ENCODE measurements at regions not wholly inside any gene's neighbourhood (a gene's known extent, or its start where the extent isn't known, plus 50 kb on each side); places are given as distances from the start of the nearest gene placed in this dataset.

- Histone ChIP-seq H4K20me1 (ENCODE audit: low read length) (no peaks in the 10 kb centered on the region), H3K27me3 (ENCODE audit: low read length) (no peaks in the 10 kb centered on the region), H3K9ac (ENCODE audit: low read length) (no peak overlapping the region), H3K9me2 (replicated peaks; ENCODE audit: low read length) (no peaks in the 10 kb centered on the region), H3K4me1 (ENCODE audit: insufficient read depth, low read length) (no peaks in the 10 kb centered on the region), H2AFZ (ENCODE audit: low read length) (no peak overlapping the region), H3K36me3 (ENCODE audit: low read depth, low read length) (no peaks in the 10 kb centered on the region), H3K79me2 (ENCODE audit: low read length) (no peaks in the 10 kb centered on the region), H3K4me3 (ENCODE audit: low read length) (no peak overlapping the region), H3K9me3 (ENCODE audit: low read length) (no peaks in the 10 kb centered on the region), H3K4me2 (ENCODE audit: low read length) (no peak overlapping the region), H3K27ac (ENCODE audit: low read length) (no peak overlapping the region), H3F3A (ENCODE audit: low read length, unreplicated experiment) (no peaks in the 10 kb centered on the region)
- POLR2A ChIA-PET (ENCODE audit: unreplicated experiment), result no interaction called here
- TF ChIP-seq EZH2phosphoT487 (IDR thresholded peaks at IDR 0.05; ENCODE audit: borderline replicate concordance, low read length) (no peak), CTCF (conservative IDR thresholded peaks at IDR 0.05; ENCODE audit: low read depth, low read length) (no peak), EZH2 (IDR thresholded peaks at IDR 0.05; ENCODE audit: low read length, unreplicated experiment) (no peak)
- intact Hi-C loops (cut with micrococcal nuclease), result no loop called here
- CTCF ChIA-PET, result no interaction called here
- no peak for DNase-seq
- no peak for ATAC-seq
- no TSS peak for BruUV-seq (replicated peaks)
Observed at GRCh38 chr9:38254756-38255155, 137.7 kb upstream of the ALDH1B1 start.

GRCh38 chr9:38254151-38254550 is 138.4 kb upstream of the ALDH1B1 start:
- H4K20me1 ChIP-seq (ENCODE audit: low read length), result no peaks in the 10 kb centered on the region
- ATAC-seq (no peak), DNase-seq (no peak)
- no TSS peak for BruUV-seq (replicated peaks)
- no peak overlapping the region for H3K9ac ChIP-seq (ENCODE audit: low read length)
- H3K36me3 ChIP-seq (ENCODE audit: low read depth, low read length), result no peaks in the 10 kb centered on the region
- TF ChIP-seq EZH2phosphoT487 (IDR thresholded peaks at IDR 0.05; ENCODE audit: borderline replicate concordance, low read length), result no peak
- TF ChIP-seq CTCF (conservative IDR thresholded peaks at IDR 0.05; ENCODE audit: low read depth, low read length), result no peak
- no peaks in the 10 kb centered on the region for H3K4me1 ChIP-seq (ENCODE audit: insufficient read depth, low read length)
- H3F3A ChIP-seq (ENCODE audit: low read length, unreplicated experiment), result no peaks in the 10 kb centered on the region
- CTCF ChIA-PET, result no interaction called here
- H3K79me2 ChIP-seq (ENCODE audit: low read length), result no peaks in the 10 kb centered on the region
- H3K4me2 ChIP-seq (ENCODE audit: low read length), result no peak overlapping the region
- H2AFZ ChIP-seq (ENCODE audit: low read length), result no peak overlapping the region
- H3K9me2 ChIP-seq (replicated peaks; ENCODE audit: low read length), result no peaks in the 10 kb centered on the region
- no peaks in the 10 kb centered on the region for H3K27me3 ChIP-seq (ENCODE audit: low read length)
- intact Hi-C loops (cut with micrococcal nuclease), result no loop called here
- no peak overlapping the region for H3K27ac ChIP-seq (ENCODE audit: low read length)
- POLR2A ChIA-PET (ENCODE audit: unreplicated experiment), result no interaction called here
- no peaks in the 10 kb centered on the region for H3K9me3 ChIP-seq (ENCODE audit: low read length)
- no peak overlapping the region for H3K4me3 ChIP-seq (ENCODE audit: low read length)

- ChIA-PET CTCF (no interaction called here), POLR2A (ENCODE audit: unreplicated experiment) (no interaction called here)
- no peak overlapping the region for H3K4me3 ChIP-seq (ENCODE audit: low read length)
Observed at GRCh38 chr9:38253200-38253599, 139.3 kb upstream of the ALDH1B1 start.

More at GRCh38 chr9:38253200-38253599, 139.3 kb upstream of the ALDH1B1 start:
- TF ChIP-seq CTCF (conservative IDR thresholded peaks at IDR 0.05; ENCODE audit: low read depth, low read length), result no peak
- H3K79me2 ChIP-seq (ENCODE audit: low read length), result no peaks in the 10 kb centered on the region
- ATAC-seq (no peak), DNase-seq (no peak)
- H3K27ac ChIP-seq (ENCODE audit: low read length), result no peak overlapping the region
- no peaks in the 10 kb centered on the region for H3K27me3 ChIP-seq (ENCODE audit: low read length)
- no peak overlapping the region for H3K9ac ChIP-seq (ENCODE audit: low read length)
- H3K9me2 ChIP-seq (replicated peaks; ENCODE audit: low read length), result no peaks in the 10 kb centered on the region
- H3K36me3 ChIP-seq (ENCODE audit: low read depth, low read length), result no peaks in the 10 kb centered on the region
- H3K9me3 ChIP-seq (ENCODE audit: low read length), result no peaks in the 10 kb centered on the region
- intact Hi-C loops (cut with micrococcal nuclease), result no loop called here
- H2AFZ ChIP-seq (ENCODE audit: low read length), result no peak overlapping the region
- H3K4me2 ChIP-seq (ENCODE audit: low read length), result no peak overlapping the region
- H4K20me1 ChIP-seq (ENCODE audit: low read length), result no peaks in the 10 kb centered on the region
- no TSS peak for BruUV-seq (replicated peaks)
- H3F3A ChIP-seq (ENCODE audit: low read length, unreplicated experiment), result no peaks in the 10 kb centered on the region
- H3K4me1 ChIP-seq (ENCODE audit: insufficient read depth, low read length), result no peaks in the 10 kb centered on the region

Measured in PC-3 (cell line).